ENCODE measurements at regions not wholly inside any gene's neighbourhood (a gene's known extent, or its start where the extent isn't known, plus 50 kb on each side); places are given as distances from the start of the nearest gene placed in this dataset.

DNA sequence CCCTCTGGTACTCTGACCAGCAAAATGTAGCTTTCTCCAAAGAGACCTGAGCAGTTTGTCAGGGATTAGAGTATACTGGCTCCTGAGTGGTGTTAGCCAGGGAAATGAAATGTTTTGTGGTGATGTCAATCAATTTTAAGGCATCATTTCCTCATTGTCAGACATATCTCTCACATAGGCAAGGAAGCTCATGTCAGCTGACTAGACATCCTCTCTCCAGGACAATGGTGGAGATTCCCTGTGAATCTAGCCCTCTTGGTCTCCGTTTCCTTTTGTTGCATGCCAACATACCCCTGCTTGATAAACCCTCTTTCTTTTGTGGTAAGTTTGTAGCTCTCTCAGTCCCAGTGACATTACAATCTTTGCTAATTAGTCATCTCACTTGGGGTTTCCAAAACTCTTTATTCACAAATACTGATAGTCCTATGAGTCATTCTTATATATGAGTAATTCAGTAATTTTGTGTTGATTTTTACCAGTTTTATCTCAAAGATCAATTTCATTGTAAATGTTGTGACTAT is 135.6 kb upstream of the PTPRK start:
- Mint-ChIP-seq H3K27ac (no peak overlapping the region), H3K4me1 (no peaks in the 10 kb centered on the region), H3K36me3 (no peaks in the 10 kb centered on the region), H3K27me3 (peaks cover 2 to 5% of the 10 kb centered on the region in 2 donors), H3K4me3 (no peak overlapping the region), H3K9me3 (peaks cover 0 to 7% (median 0%) of the 10 kb centered on the region in 5 donors)
- no peaks in the 10 kb centered on the region for H3K9me3 ChIP-seq (ENCODE audit: low read length)
- H3K4me3 ChIP-seq (ENCODE audit: low read length): no peak overlapping the region
- DNase-seq: no peak
- H3K27ac ChIP-seq (ENCODE audit: low read depth, low read length): no peak overlapping the region
- CTCF ChIA-PET: no interaction called here
- H3K36me3 ChIP-seq (ENCODE audit: insufficient read depth, low read length): no peaks in the 10 kb centered on the region
- no peaks in the 10 kb centered on the region for H3K27me3 ChIP-seq (ENCODE audit: insufficient read depth, low read length, poor library complexity, severe bottlenecking)
- POLR2A ChIA-PET: no interaction called here
- no peaks in the 10 kb centered on the region for H3K4me1 ChIP-seq (ENCODE audit: insufficient read depth, low read length)

DNA sequence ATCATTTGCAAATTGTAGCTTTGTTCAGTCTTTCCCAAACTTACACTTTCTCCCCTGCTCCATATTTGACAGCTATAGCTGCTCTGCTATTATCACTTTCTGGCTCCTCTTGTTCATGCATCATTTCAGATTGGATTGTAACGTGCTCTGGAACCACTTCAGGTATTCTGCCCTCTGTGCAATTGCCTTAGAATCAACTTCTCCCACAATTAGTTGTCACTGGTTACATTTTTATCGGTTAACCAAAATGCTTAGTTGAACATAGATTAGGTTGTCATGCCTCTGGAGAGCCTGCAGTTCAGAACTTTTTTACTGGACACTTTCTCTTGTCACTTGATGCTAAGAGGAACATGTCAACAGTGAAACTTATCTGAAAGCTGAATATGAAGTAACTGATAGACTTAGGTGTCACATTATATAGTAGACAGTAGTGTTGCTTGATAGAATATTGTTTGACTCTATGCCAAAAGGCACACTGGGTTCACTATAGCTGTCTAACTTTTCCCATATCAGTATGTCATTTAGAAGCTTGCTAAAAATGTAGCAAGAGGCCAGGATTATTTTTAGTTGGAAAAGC is 127.7 kb upstream of the PTPRK start:
- Mint-ChIP-seq H3K27ac (peak overlapping the region in 1 of 8 donors; percentile 32), H3K27me3 (peaks cover 0 to 4% of the 10 kb centered on the region in 2 donors), H3K36me3 (no peaks in the 10 kb centered on the region), H3K4me1 (no peaks in the 10 kb centered on the region), H3K4me3 (no peak overlapping the region), H3K9me3 (peaks cover 0 to 2% (median 0%) of the 10 kb centered on the region in 5 donors)
- Histone ChIP-seq H3K27ac (ENCODE audit: low read depth, low read length) (no peak overlapping the region), H3K27me3 (ENCODE audit: insufficient read depth, low read length, poor library complexity, severe bottlenecking) (no peaks in the 10 kb centered on the region), H3K9me3 (ENCODE audit: low read length) (no peaks in the 10 kb centered on the region), H3K4me1 (ENCODE audit: insufficient read depth, low read length) (no peaks in the 10 kb centered on the region), H3K4me3 (ENCODE audit: low read length) (no peak overlapping the region), H3K36me3 (ENCODE audit: insufficient read depth, low read length) (no peaks in the 10 kb centered on the region)
- ChIA-PET POLR2A (no interaction called here), CTCF (no interaction called here)
- DNase-seq: no peak

DNA sequence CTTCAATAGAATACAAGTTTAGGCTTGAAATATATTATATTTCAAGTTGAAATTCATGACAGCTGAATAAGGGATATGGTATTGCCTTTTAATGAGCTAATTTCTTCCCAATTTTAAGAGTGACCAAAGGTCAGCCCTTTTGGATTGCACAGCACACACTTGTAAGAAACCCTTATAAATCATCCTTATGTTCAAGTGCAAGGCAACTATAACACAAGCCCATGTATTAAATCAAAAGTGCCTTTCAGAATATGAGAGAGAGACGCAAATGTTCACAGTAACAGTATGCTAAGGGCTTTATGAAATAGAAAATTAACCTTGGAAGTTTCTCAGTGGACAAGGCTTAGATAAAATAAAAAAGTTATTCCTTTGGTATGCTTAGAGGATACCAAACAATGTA is 121.7 kb upstream of the PTPRK start:
- Histone ChIP-seq H3K27ac (ENCODE audit: low read depth, low read length) (no peak overlapping the region), H3K36me3 (ENCODE audit: insufficient read depth, low read length) (no peaks in the 10 kb centered on the region), H3K4me1 (ENCODE audit: insufficient read depth, low read length) (no peaks in the 10 kb centered on the region), H3K4me3 (ENCODE audit: low read length) (no peak overlapping the region), H3K27me3 (ENCODE audit: insufficient read depth, low read length, poor library complexity, severe bottlenecking) (no peaks in the 10 kb centered on the region), H3K9me3 (ENCODE audit: low read length) (no peaks in the 10 kb centered on the region)
- Mint-ChIP-seq H3K27me3 (peaks cover 1 to 9% of the 10 kb centered on the region in 2 donors), H3K4me3 (no peak overlapping the region), H3K36me3 (no peaks in the 10 kb centered on the region), H3K27ac (no peak overlapping the region), H3K9me3 (peaks cover 0 to 2% (median 0%) of the 10 kb centered on the region in 5 donors), H3K4me1 (no peaks in the 10 kb centered on the region)
- CTCF ChIA-PET: no interaction called here
- POLR2A ChIA-PET: no interaction called here
- no peak for DNase-seq

DNA sequence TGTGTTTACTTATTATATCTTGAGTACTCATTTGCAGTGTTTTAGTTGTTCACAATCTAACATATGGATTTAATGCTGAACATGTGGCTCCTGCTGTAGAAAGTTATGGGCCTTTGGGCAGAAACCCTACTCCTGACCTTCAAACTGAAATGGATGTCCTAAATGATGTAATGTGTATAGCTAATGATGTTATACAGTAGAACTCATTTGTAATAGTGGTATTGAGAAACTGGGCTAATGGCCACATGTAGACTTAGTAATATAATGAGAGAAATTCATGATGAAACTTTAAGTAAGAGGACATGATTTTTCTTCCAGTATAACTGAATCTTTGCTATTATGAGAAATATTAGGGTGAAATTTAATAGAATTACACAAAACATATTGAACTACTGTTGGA is 121.3 kb upstream of the PTPRK start:
- Mint-ChIP-seq H3K4me1 (no peaks in the 10 kb centered on the region), H3K4me3 (no peak overlapping the region), H3K9me3 (peaks cover 0 to 2% (median 0%) of the 10 kb centered on the region in 5 donors), H3K27ac (no peak overlapping the region), H3K36me3 (no peaks in the 10 kb centered on the region), H3K27me3 (peaks cover 1 to 13% of the 10 kb centered on the region in 2 donors)
- H3K4me3 ChIP-seq (ENCODE audit: low read length): no peak overlapping the region
- no peak for DNase-seq
- H3K36me3 ChIP-seq (ENCODE audit: insufficient read depth, low read length): no peaks in the 10 kb centered on the region
- no peak overlapping the region for H3K27ac ChIP-seq (ENCODE audit: low read depth, low read length)
- H3K27me3 ChIP-seq (ENCODE audit: insufficient read depth, low read length, poor library complexity, severe bottlenecking): no peaks in the 10 kb centered on the region
- CTCF ChIA-PET: no interaction called here
- H3K4me1 ChIP-seq (ENCODE audit: insufficient read depth, low read length): no peaks in the 10 kb centered on the region
- POLR2A ChIA-PET: no interaction called here
- no peaks in the 10 kb centered on the region for H3K9me3 ChIP-seq (ENCODE audit: low read length)

DNA sequence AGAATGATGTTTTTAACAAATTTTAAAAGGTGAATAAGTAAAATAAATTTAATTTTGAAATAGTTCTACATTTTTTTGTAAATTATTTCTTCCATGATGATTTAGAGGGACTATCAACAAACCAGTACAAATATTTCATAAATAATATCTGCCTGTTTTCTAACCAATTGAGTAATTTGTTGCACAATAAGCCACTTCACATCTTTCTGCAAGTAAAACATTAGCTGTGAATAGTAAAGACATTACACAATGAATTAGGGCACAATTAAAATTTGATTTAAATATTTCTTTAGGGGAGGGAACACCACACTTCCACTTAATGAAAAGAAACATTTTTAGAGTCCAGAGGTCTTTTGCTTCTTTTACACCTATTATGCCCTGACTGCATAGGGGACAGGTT is 118.4 kb upstream of the PTPRK start:
- Mint-ChIP-seq H3K9me3 (no peaks in the 10 kb centered on the region), H3K4me1 (no peaks in the 10 kb centered on the region), H3K27ac (no peak overlapping the region), H3K4me3 (no peak overlapping the region), H3K36me3 (no peaks in the 10 kb centered on the region), H3K27me3 (peaks cover 0 to 24% of the 10 kb centered on the region in 2 donors)
- no peak overlapping the region for H3K27ac ChIP-seq (ENCODE audit: low read depth, low read length)
- no peaks in the 10 kb centered on the region for H3K36me3 ChIP-seq (ENCODE audit: insufficient read depth, low read length)
- no peaks in the 10 kb centered on the region for H3K27me3 ChIP-seq (ENCODE audit: insufficient read depth, low read length, poor library complexity, severe bottlenecking)
- DNase-seq: no peak
- no peaks in the 10 kb centered on the region for H3K9me3 ChIP-seq (ENCODE audit: low read length)
- H3K4me3 ChIP-seq (ENCODE audit: low read length): no peak overlapping the region
- H3K4me1 ChIP-seq (ENCODE audit: insufficient read depth, low read length): no peaks in the 10 kb centered on the region
- POLR2A ChIA-PET: no interaction called here
- CTCF ChIA-PET: no interaction called here

DNA sequence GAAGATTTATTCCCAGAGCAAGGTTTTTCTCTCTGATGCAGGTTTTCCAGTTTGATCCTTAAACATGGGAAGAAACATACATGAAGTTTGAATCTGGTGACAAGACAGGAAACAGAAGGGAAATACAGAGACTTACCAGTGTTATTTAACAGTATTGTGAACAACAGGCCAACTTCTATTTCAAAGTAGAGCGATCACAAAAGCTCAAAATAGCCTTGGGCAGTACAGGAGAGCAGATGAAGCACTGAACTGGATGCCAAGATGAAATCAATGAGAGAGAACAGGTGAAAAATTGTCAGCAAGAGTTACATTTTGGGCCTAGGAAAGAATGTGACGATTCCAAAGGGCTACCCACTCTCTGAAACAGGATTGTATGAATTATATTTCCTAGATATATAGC is 114.8 kb upstream of the PTPRK start:
- no peaks in the 10 kb centered on the region for H3K27me3 ChIP-seq (ENCODE audit: insufficient read depth, low read length, poor library complexity, severe bottlenecking)
- no peaks in the 10 kb centered on the region for H3K36me3 Mint-ChIP-seq
- no peak overlapping the region for H3K4me3 Mint-ChIP-seq
- H3K36me3 ChIP-seq (ENCODE audit: insufficient read depth, low read length): no peaks in the 10 kb centered on the region
- ChIA-PET POLR2A (no interaction called here), CTCF (no interaction called here)
- H3K27ac Mint-ChIP-seq: no peak overlapping the region
- H3K27me3 Mint-ChIP-seq: peaks cover 0 to 24% of the 10 kb centered on the region in 2 donors
- no peak for DNase-seq
- no peak overlapping the region for H3K27ac ChIP-seq (ENCODE audit: low read depth, low read length)
- H3K4me1 ChIP-seq (ENCODE audit: insufficient read depth, low read length): no peaks in the 10 kb centered on the region
- no peak overlapping the region for H3K4me3 ChIP-seq (ENCODE audit: low read length)
- no peaks in the 10 kb centered on the region for H3K9me3 Mint-ChIP-seq
- no peaks in the 10 kb centered on the region for H3K9me3 ChIP-seq (ENCODE audit: low read length)
- H3K4me1 Mint-ChIP-seq: no peaks in the 10 kb centered on the region

DNA sequence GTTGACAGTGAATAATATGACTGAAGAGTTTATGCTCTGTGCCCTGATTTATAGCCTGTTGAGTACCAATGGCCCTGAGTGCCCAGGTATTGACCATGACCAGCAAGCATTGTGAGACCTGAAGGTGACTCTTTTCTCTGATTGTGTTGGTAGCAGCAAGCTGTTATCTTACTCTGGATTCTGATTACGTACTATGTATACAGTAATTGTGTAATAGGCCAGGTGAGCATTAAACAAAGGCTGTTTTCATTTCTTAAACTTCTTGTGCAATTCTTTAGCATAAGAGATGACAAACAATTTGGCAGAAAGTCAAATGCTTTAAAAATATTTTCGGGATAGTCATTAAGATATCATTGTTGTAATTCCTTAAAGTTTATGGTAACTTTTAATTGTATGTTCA is 111.7 kb upstream of the PTPRK start:
- no peaks in the 10 kb centered on the region for H3K4me1 ChIP-seq (ENCODE audit: insufficient read depth, low read length)
- no peak overlapping the region for H3K4me3 Mint-ChIP-seq
- H3K27ac ChIP-seq (ENCODE audit: low read depth, low read length): no peak overlapping the region
- H3K27ac Mint-ChIP-seq: no peak overlapping the region
- ChIA-PET CTCF (no interaction called here), POLR2A (no interaction called here)
- no peak for DNase-seq
- H3K27me3 Mint-ChIP-seq: peaks cover 0 to 15% of the 10 kb centered on the region in 2 donors
- H3K36me3 ChIP-seq (ENCODE audit: insufficient read depth, low read length): no peaks in the 10 kb centered on the region
- H3K27me3 ChIP-seq (ENCODE audit: insufficient read depth, low read length, poor library complexity, severe bottlenecking): no peaks in the 10 kb centered on the region
- H3K4me1 Mint-ChIP-seq: no peaks in the 10 kb centered on the region
- H3K9me3 ChIP-seq (ENCODE audit: low read length): no peaks in the 10 kb centered on the region
- H3K4me3 ChIP-seq (ENCODE audit: low read length): no peak overlapping the region
- H3K9me3 Mint-ChIP-seq: no peaks in the 10 kb centered on the region
- no peaks in the 10 kb centered on the region for H3K36me3 Mint-ChIP-seq

DNA sequence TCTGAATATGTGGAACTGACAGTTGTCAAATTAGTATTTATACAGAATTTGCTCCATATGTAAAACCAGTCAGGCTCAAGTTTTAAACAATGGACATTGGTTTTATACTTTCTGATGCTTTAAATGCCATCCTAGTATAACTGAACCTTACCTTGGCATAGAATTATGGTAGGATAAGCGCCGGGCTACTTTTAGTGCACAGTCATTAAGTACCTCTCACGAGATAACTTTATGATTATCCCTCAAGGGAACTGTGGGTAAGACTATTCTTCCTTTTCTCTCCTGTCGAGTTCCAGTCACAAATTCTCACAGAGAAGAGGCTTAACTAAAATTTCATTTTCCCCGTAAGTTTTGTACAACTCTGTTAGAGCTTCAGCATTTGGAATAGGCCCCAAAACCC is 110.6 kb upstream of the PTPRK start:
- peaks cover 0 to 6% of the 10 kb centered on the region in 2 donors for H3K27me3 Mint-ChIP-seq
- no peak overlapping the region for H3K27ac Mint-ChIP-seq
- no peak for DNase-seq
- H3K36me3 Mint-ChIP-seq: no peaks in the 10 kb centered on the region
- Histone ChIP-seq H3K36me3 (ENCODE audit: insufficient read depth, low read length) (no peaks in the 10 kb centered on the region), H3K4me3 (ENCODE audit: low read length) (no peak overlapping the region), H3K27ac (ENCODE audit: low read depth, low read length) (no peak overlapping the region), H3K27me3 (ENCODE audit: insufficient read depth, low read length, poor library complexity, severe bottlenecking) (no peaks in the 10 kb centered on the region), H3K9me3 (ENCODE audit: low read length) (no peaks in the 10 kb centered on the region), H3K4me1 (ENCODE audit: insufficient read depth, low read length) (no peaks in the 10 kb centered on the region)
- H3K4me1 Mint-ChIP-seq: peaks cover under 1 to 6% (median 6%) of the 10 kb centered on the region in 3 donors
- no peaks in the 10 kb centered on the region for H3K9me3 Mint-ChIP-seq
- POLR2A ChIA-PET: no interaction called here
- CTCF ChIA-PET: no interaction called here
- no peak overlapping the region for H3K4me3 Mint-ChIP-seq

DNA sequence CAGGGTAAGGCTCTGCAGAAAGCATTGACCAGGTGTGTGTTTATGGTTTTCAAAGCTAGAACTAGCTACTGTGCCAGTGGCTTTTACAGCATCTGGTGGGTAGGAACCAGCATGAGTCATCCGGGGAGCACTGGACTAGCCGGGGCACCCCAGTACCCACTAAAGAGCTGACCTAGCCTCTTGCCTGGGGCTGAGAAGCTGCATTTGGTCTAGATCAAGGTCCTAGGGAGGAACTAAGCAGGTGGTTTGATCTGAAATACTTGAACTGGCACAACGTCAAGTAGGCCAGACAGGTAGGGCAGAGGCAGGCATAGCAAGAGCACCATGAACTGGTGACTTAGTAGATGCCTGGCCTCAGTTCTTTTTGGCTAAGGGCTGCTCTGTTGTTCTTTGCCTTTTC is 109.8 kb upstream of the PTPRK start:
- Mint-ChIP-seq H3K27ac (no peak overlapping the region), H3K4me1 (peaks cover 1 to 8% (median 8%) of the 10 kb centered on the region in 3 donors), H3K4me3 (no peak overlapping the region), H3K9me3 (no peaks in the 10 kb centered on the region), H3K27me3 (peaks cover 0 to 2% of the 10 kb centered on the region in 2 donors), H3K36me3 (no peaks in the 10 kb centered on the region)
- Histone ChIP-seq H3K36me3 (ENCODE audit: insufficient read depth, low read length) (no peaks in the 10 kb centered on the region), H3K27me3 (ENCODE audit: insufficient read depth, low read length, poor library complexity, severe bottlenecking) (no peaks in the 10 kb centered on the region), H3K27ac (ENCODE audit: low read depth, low read length) (no peak overlapping the region), H3K9me3 (ENCODE audit: low read length) (no peaks in the 10 kb centered on the region), H3K4me1 (ENCODE audit: insufficient read depth, low read length) (no peaks in the 10 kb centered on the region), H3K4me3 (ENCODE audit: low read length) (no peak overlapping the region)
- ChIA-PET POLR2A (no interaction called here), CTCF (no interaction called here)
- DNase-seq: no peak
